ENCODE measurements at regions not wholly inside any gene's neighbourhood (a gene's known extent, or its start where the extent isn't known, plus 50 kb on each side); places are given as distances from the start of the nearest gene placed in this dataset.

DNA sequence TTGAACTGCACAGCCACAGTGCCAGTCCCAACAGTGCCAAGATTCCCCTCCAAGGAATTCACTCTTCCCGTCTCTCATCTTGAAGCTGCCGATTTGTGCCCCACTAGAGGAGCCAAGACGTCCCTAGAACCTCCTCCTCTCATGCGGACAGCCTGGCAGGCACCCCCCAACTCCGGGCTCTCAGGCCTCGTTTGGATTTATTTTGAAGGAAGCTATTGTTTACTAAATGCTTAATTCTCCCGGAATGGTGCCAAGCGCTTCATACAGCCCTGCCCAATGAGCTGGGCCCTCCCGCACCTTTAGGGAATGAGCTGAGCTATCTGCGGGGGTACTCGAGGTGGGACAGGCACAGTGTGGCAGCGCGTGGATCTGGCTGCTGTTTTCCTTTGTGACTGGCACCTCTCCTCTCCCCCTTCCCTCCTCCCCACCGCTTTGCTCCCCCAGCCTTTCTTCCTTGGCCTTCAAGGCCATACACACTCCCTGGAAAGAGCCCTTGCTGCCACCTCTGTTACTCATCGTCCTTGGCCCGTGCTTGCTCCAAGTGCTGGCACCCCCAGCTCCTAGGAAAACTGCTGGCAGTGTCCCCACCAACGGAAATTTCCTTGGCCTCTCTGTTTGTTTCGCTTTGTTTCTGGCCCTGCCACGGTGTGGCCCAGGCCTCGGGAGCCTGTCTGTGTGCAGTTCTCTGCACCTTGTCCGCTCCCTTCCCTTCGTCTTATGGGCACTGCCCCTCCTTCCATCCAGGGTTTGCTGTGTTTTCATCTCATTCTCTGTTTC, 49.9 kb upstream of the CDR2 start:
- Mint-ChIP-seq H3K4me1 (no peaks in the 10 kb centered on the region), H3K36me3 (ENCODE audit: insufficient read depth in 1 of 3, low read depth in 3 of 3) (peaks cover 24 to 71% (median 40%) of the 10 kb centered on the region in 3 experiments)

More for the DNA sequence above, 49.9 kb upstream of the CDR2 start:
- H3K14ac ChIP-seq (ENCODE audit: insufficient read depth, low read length) = no peak overlapping the region
- no peak overlapping the region for H4K5ac ChIP-seq (ENCODE audit: insufficient read length, low read depth, low read length)
- no peak overlapping the region for H2BK20ac ChIP-seq (ENCODE audit: low read depth, low read length, poor library complexity, severe bottlenecking)
- no peaks in the 10 kb centered on the region for H3K27me3 Mint-ChIP-seq (ENCODE audit: low read depth)
- no peak overlapping the region for H2BK5ac ChIP-seq (ENCODE audit: insufficient read length, low read length)
- no peaks in the 10 kb centered on the region for H3K4me1 ChIP-seq (ENCODE audit: insufficient read depth, low read length)
- no peaks in the 10 kb centered on the region for H3K79me1 ChIP-seq (ENCODE audit: insufficient read depth, low read depth, low read length, poor library complexity, severe bottlenecking)
- H2AK5ac ChIP-seq (ENCODE audit: insufficient read length, low read length) = no peak overlapping the region
- H2BK15ac ChIP-seq (ENCODE audit: low read depth, low read length) = no peak overlapping the region
- no peak overlapping the region for H3K4me3 Mint-ChIP-seq
- no peak overlapping the region for H3K18ac ChIP-seq (ENCODE audit: insufficient read length, low read depth, low read length)
- no CpG with 5 or more reads among the region's 22 CpGs for WGBS (ENCODE audit: extremely low coverage, insufficient read length, low lambda C conversion rate)
- TF ChIP-seq, protein P1, sequence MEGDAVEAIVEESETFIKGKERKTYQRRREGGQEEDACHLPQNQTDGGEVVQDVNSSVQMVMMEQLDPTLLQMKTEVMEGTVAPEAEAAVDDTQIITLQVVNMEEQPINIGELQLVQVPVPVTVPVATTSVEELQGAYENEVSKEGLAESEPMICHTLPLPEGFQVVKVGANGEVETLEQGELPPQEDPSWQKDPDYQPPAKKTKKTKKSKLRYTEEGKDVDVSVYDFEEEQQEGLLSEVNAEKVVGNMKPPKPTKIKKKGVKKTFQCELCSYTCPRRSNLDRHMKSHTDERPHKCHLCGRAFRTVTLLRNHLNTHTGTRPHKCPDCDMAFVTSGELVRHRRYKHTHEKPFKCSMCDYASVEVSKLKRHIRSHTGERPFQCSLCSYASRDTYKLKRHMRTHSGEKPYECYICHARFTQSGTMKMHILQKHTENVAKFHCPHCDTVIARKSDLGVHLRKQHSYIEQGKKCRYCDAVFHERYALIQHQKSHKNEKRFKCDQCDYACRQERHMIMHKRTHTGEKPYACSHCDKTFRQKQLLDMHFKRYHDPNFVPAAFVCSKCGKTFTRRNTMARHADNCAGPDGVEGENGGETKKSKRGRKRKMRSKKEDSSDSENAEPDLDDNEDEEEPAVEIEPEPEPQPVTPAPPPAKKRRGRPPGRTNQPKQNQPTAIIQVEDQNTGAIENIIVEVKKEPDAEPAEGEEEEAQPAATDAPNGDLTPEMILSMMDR (conservative IDR thresholded peaks at IDR 0.05) = no peak
- H3K23me2 ChIP-seq (ENCODE audit: insufficient read length, low read depth, low read length, poor library complexity, severe bottlenecking) = no peaks in the 10 kb centered on the region
- H3K23ac ChIP-seq (ENCODE audit: insufficient read length, low read depth, low read length) = no peak overlapping the region
- H3K27ac Mint-ChIP-seq = peak overlapping the region in 2 of 3 experiments; percentile 84 to 86; a peak in 5 of 7 replicates
- no peaks in the 10 kb centered on the region for H4K20me1 ChIP-seq (ENCODE audit: control insufficient read depth, insufficient read depth, insufficient read length)
- no peak overlapping the region for H2AFZ ChIP-seq (ENCODE audit: low read length)
- no peak overlapping the region for H2BK12ac ChIP-seq (ENCODE audit: insufficient read length, low read depth, low read length)
- H3K9me3 ChIP-seq (ENCODE audit: control insufficient read depth, low read depth, low read length) = no peaks in the 10 kb centered on the region
- H4K8ac ChIP-seq (replicated peaks; ENCODE audit: insufficient read length, low read depth, low read length) = no peak overlapping the region
- no peak overlapping the region for H4K91ac ChIP-seq (ENCODE audit: insufficient read length, low read depth, low read length)
- H3K27ac ChIP-seq (ENCODE audit: insufficient read length, low read depth, low read length) = no peak overlapping the region
- H3K79me2 ChIP-seq (ENCODE audit: insufficient read depth, low read length) = no peaks in the 10 kb centered on the region
- H3K4me2 ChIP-seq (ENCODE audit: insufficient read depth, insufficient read length, low read length) = no peak overlapping the region
- no peak for DNase-seq
- H3K27me3 ChIP-seq (ENCODE audit: insufficient read depth, low read length) = no peaks in the 10 kb centered on the region
- no peak overlapping the region for H3K9ac ChIP-seq (ENCODE audit: extremely low read depth, insufficient read length, low read length)
- no peak overlapping the region for H3T11ph ChIP-seq (ENCODE audit: low read length)
- no peak overlapping the region for H2BK120ac ChIP-seq (ENCODE audit: low read depth, low read length, poor library complexity, severe bottlenecking)
- H3K9me3 Mint-ChIP-seq = no peaks in the 10 kb centered on the region; a peak in 1 of 5 replicates
- H3K4ac ChIP-seq (ENCODE audit: low read depth, low read length) = no peak overlapping the region
- H3K56ac ChIP-seq (ENCODE audit: insufficient read length, low read depth, low read length) = no peak overlapping the region

All from H9 (cell line).